ENCODE measurements at regions not wholly inside any gene's neighbourhood (a gene's known extent, or its start where the extent isn't known, plus 50 kb on each side); places are given as distances from the start of the nearest gene placed in this dataset.

GRCh38 chr10:4355350-4355749 is 470.7 kb upstream of the AKR1E2 start:
- no peak for TF ChIP-seq CTCF (IDR thresholded peaks at IDR 0.05; ENCODE audit: low read depth, low read length, missing input control)
- no peak for TF ChIP-seq JUND (IDR thresholded peaks at IDR 0.05)
- no peak for TF ChIP-seq FOXA1 (IDR thresholded peaks at IDR 0.05)
- no peak for TF ChIP-seq GABPA (IDR thresholded peaks at IDR 0.05 in 1 of 2, conservative IDR thresholded peaks at IDR 0.05 in 1 of 2)
- no peak for TF ChIP-seq YY1 (IDR thresholded peaks at IDR 0.05)
- no peak for TF ChIP-seq ATF3 (IDR thresholded peaks at IDR 0.05)
- TF ChIP-seq MAX (IDR thresholded peaks at IDR 0.05), result no peak

All from liver (tissue), 3 donors.